A673 (cell line): ENCODE measurements at regions not wholly inside any gene's neighbourhood (a gene's known extent, or its start where the extent isn't known, plus 50 kb on each side); places are given as distances from the start of the nearest gene placed in this dataset.

Experiments used
- EZH2 ChIP-seq: fragments of 200-600 bp; sonication (generic); IDR thresholded peaks from 2 replicates; pipeline ENCODE4 v1.6.1; 2017; ENCODE audit warnings: borderline replicate concordance, low read depth, mild to moderate bottlenecking, mixed read lengths, antibody characterized with exemption, low read length; ENCODE audit not compliant: poor library complexity, severe bottlenecking
- TF ChIP-seq, protein P1 (sequence below): fragments of 300-800, 200-600 bp; sonication (generic); conservative IDR thresholded peaks from 2 replicates; pipeline ENCODE4 v1.5.1; 2017; ENCODE audit warnings: low read depth, mild to moderate bottlenecking, antibody characterized with exemption, low read length, moderate library complexity, mixed read lengths

DNA sequence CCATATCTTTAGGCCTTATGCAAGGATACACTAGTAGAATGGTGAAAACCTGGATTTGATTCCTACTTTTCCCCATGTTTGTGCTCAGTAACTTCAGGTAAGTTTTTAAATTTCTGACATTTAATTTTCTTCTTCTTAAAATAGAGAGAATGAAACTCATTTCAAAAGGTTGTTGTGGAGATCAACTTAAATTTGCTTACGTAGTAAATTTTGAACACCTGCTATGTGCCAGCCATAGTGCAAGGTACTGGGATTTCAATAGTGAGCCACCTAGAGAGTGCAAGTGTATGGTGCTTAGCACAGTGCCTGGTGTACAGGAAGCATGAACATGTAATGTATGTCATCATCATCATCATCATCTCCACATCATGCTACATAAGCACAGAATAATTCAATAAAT lies 73.6 kb upstream of the SMIM36 start:
- no peak for TF ChIP-seq EZH2
- TF ChIP-seq, protein P1, sequence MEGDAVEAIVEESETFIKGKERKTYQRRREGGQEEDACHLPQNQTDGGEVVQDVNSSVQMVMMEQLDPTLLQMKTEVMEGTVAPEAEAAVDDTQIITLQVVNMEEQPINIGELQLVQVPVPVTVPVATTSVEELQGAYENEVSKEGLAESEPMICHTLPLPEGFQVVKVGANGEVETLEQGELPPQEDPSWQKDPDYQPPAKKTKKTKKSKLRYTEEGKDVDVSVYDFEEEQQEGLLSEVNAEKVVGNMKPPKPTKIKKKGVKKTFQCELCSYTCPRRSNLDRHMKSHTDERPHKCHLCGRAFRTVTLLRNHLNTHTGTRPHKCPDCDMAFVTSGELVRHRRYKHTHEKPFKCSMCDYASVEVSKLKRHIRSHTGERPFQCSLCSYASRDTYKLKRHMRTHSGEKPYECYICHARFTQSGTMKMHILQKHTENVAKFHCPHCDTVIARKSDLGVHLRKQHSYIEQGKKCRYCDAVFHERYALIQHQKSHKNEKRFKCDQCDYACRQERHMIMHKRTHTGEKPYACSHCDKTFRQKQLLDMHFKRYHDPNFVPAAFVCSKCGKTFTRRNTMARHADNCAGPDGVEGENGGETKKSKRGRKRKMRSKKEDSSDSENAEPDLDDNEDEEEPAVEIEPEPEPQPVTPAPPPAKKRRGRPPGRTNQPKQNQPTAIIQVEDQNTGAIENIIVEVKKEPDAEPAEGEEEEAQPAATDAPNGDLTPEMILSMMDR: no peak
